ENCODE measurements at regions not wholly inside any gene's neighbourhood (a gene's known extent, or its start where the extent isn't known, plus 50 kb on each side); places are given as distances from the start of the nearest gene placed in this dataset.

GRCh38 chr6:16840725-16841124 is 79.5 kb upstream of the ATXN1 start:
- peaks cover 10 to 15% (median 13%) of the 10 kb centered on the region in 4 donors for H3K4me1 ChIP-seq
- no peaks in the 10 kb centered on the region for H3K27me3 ChIP-seq
- H3K4me3 ChIP-seq: no peak overlapping the region
- H3K36me3 ChIP-seq: no peaks in the 10 kb centered on the region
- DNase-seq (ENCODE audit: extremely low spot score): no peak
- intact Hi-C loops (cut with DNase I): no loop called here
- no peak for TF ChIP-seq EP300 (IDR thresholded peaks at IDR 0.05)
- TF ChIP-seq, protein P1, sequence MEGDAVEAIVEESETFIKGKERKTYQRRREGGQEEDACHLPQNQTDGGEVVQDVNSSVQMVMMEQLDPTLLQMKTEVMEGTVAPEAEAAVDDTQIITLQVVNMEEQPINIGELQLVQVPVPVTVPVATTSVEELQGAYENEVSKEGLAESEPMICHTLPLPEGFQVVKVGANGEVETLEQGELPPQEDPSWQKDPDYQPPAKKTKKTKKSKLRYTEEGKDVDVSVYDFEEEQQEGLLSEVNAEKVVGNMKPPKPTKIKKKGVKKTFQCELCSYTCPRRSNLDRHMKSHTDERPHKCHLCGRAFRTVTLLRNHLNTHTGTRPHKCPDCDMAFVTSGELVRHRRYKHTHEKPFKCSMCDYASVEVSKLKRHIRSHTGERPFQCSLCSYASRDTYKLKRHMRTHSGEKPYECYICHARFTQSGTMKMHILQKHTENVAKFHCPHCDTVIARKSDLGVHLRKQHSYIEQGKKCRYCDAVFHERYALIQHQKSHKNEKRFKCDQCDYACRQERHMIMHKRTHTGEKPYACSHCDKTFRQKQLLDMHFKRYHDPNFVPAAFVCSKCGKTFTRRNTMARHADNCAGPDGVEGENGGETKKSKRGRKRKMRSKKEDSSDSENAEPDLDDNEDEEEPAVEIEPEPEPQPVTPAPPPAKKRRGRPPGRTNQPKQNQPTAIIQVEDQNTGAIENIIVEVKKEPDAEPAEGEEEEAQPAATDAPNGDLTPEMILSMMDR (IDR thresholded peaks at IDR 0.05): no peak
- TF ChIP-seq POLR2A (IDR thresholded peaks at IDR 0.05; ENCODE audit: low read depth): no peak
- no peak for TF ChIP-seq POLR2AphosphoS5 (IDR thresholded peaks at IDR 0.05)
- H3K27ac ChIP-seq (replicated peaks in 1 of 4): no peak overlapping the region
- no peaks in the 10 kb centered on the region for H3K9me3 ChIP-seq
- WGBS: 74% methylated on average over 2 of the region's 2 CpGs

DNA sequence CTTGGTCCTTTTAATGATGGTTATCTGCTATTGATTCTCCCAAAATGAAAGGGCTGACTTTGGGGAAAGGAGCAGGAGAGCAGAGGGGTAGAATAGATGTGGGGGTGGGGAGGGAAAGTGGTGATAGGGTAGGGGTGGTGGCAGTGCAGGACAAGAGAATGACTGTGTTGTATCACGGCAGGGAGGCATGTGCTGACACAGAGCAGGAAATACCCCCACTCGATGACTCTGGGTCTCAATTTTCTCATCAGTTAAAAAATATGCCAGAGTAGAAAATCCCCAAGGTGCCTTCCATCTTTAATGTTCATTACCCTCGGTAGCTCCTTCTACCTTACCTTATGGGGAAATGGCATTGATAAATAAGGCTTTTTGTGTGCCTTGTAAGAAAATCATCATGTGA is 79.0 kb upstream of the ATXN1 start:
- no peak for TF ChIP-seq EP300 (IDR thresholded peaks at IDR 0.05)
- no peak for TF ChIP-seq POLR2A (IDR thresholded peaks at IDR 0.05; ENCODE audit: low read depth)
- TF ChIP-seq POLR2AphosphoS5 (IDR thresholded peaks at IDR 0.05): no peak
- TF ChIP-seq, protein P1 (IDR thresholded peaks at IDR 0.05): no peak
- Histone ChIP-seq H3K9me3 (no peaks in the 10 kb centered on the region), H3K4me1 (peaks cover 10 to 16% (median 14%) of the 10 kb centered on the region in 4 donors), H3K27me3 (no peaks in the 10 kb centered on the region), H3K27ac (replicated peaks in 1 of 4) (no peak overlapping the region), H3K4me3 (no peak overlapping the region), H3K36me3 (no peaks in the 10 kb centered on the region)
- DNase-seq (ENCODE audit: extremely low spot score): no peak
- WGBS: 61% methylated on average over 3 of the region's 3 CpGs
- intact Hi-C loops (cut with DNase I): no loop called here

- Histone ChIP-seq H3K27me3 (no peaks in the 10 kb centered on the region), H3K36me3 (no peaks in the 10 kb centered on the region), H3K4me3 (no peak overlapping the region), H3K4me1 (peaks cover 10 to 16% (median 14%) of the 10 kb centered on the region in 4 donors), H3K9me3 (no peaks in the 10 kb centered on the region), H3K27ac (replicated peaks in 1 of 4) (no peak overlapping the region)
- TF ChIP-seq EP300 (IDR thresholded peaks at IDR 0.05) (no peak), POLR2AphosphoS5 (IDR thresholded peaks at IDR 0.05) (no peak), POLR2A (IDR thresholded peaks at IDR 0.05; ENCODE audit: low read depth) (no peak)
- TF ChIP-seq, protein P1 (IDR thresholded peaks at IDR 0.05): no peak
- no peak for DNase-seq (ENCODE audit: extremely low spot score)
- intact Hi-C loops (cut with DNase I): no loop called here
- WGBS: 89% methylated on average over 2 of the region's 2 CpGs
Observed at GRCh38 chr6:16839631-16840179, 78.4 kb upstream of the ATXN1 start.

DNA sequence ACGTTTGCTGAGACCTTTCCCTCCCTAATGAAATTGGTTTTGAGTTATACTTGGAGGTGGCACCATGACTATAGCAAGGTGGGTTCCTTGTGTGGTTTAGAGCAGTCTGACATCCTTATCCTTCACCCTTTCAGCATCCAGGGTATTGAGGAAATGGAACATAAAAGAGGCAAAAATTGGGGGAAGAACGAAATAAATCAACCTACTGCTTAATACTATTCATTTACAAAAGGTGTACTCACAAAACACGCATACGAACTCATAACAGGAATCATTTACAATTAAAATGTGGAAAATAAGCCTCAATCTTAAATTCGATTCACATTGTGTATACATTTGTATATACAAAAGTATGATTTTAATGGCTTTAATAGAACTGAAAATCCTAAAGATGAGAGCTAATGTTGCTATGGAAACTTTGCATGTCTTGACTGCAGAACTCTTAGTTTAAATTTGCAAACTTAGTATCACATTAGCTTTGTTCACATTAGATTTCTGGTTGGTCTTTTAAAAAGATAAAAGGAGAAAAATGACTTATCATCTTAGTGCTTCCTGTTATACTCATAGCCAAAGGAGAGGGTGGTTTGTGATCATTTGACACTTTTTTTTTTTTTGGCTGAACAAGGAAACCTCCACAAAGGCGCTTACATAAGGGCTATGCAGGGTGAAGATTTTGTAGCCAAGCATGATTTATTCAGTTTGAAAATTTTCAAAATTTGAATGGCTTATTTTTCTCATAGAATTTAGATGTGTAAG is 76.1 kb upstream of the ATXN1 start:
- intact Hi-C loops (cut with DNase I): no loop called here
- TF ChIP-seq POLR2A (IDR thresholded peaks at IDR 0.05; ENCODE audit: low read depth) (no peak), POLR2AphosphoS5 (IDR thresholded peaks at IDR 0.05) (no peak)
- no peak overlapping the region for H3K27ac ChIP-seq (replicated peaks in 1 of 4)
- DNase-seq (ENCODE audit: extremely low spot score): no peak
- no peak overlapping the region for H3K4me3 ChIP-seq
- peaks cover 10 to 16% (median 14%) of the 10 kb centered on the region in 4 donors for H3K4me1 ChIP-seq
- H3K9me3 ChIP-seq: no peaks in the 10 kb centered on the region
- no peaks in the 10 kb centered on the region for H3K36me3 ChIP-seq
- 89% methylated on average over 6 of the region's 6 CpGs for WGBS
- no peaks in the 10 kb centered on the region for H3K27me3 ChIP-seq

DNA sequence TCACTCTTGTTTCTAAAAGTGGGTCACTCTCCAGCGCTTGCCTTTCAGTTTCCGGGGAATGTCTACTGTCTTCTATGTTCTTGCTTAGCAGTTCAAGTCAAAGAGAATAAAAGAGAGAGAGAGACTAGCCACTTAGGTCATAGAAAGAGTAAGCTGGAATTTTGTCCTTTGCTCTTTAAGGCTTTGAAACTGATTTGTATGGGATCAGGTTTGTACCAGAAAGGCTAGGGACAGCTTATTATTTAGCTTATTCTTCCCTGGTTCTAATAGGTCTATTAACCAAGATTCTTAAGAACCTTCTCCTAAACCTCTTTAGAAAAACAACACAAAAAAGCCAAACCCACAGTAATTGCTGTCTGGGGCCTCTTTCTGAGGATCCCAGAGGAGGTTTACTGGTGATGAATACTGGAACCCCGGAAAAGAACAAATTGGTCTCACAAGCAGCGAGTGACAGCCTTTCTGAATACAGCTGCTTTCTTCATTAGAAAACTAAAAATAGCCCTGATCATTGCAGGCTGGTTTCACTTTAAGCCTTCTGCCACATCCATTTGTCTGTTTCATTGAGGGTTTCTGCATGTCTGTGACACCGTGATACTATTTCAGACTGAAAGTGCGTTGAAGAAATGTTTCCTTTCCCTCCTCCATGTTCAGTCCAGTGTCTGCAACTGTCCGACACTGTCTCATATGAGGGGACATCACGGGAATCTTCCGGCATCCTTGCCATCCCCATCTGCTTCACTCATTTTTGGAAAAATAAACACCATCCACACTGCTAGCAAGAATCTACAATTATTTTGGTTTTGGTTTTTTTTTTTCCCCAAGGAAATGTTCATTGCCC is 75.1 kb upstream of the ATXN1 start:
- intact Hi-C loops (cut with DNase I): no loop called here
- H3K9me3 ChIP-seq: no peaks in the 10 kb centered on the region
- no peaks in the 10 kb centered on the region for H3K27me3 ChIP-seq
- peak overlapping the region; percentile 13 to 55 (median 30) for H3K27ac ChIP-seq (replicated peaks in 1 of 4)
- H3K4me1 ChIP-seq: peaks cover 10 to 16% (median 14%) of the 10 kb centered on the region in 4 donors
- H3K36me3 ChIP-seq: no peaks in the 10 kb centered on the region
- WGBS: 35% methylated on average over 9 of the region's 9 CpGs
- H3K4me3 ChIP-seq: peak overlapping the region; percentile 26 to 43 (median 35)
- TF ChIP-seq EP300 (IDR thresholded peaks at IDR 0.05) (no peak), POLR2A (IDR thresholded peaks at IDR 0.05; ENCODE audit: low read depth) (no peak), POLR2AphosphoS5 (IDR thresholded peaks at IDR 0.05) (no peak)
- TF ChIP-seq, protein P1 (IDR thresholded peaks at IDR 0.05): no peak
- no peak for DNase-seq (ENCODE audit: extremely low spot score)

All from esophagus muscularis mucosa (tissue), 4 donors.